ENCODE measurements at regions not wholly inside any gene's neighbourhood (a gene's known extent, or its start where the extent isn't known, plus 50 kb on each side); places are given as distances from the start of the nearest gene placed in this dataset.
A peak's percentile ranks its signal among the peaks of the same experiment; 100 is the strongest.
"Not testable (repeated sequence)": the region's sequence is repeated elsewhere in the genome, so short reads cannot be mapped to it uniquely, and the experiment has no call there.

- no peak for DNase-seq
Measured at GRCh38 chr6:106767271-106767670, 137.9 kb downstream of the QRSL1 start.

GRCh38 chr6:106766201-106766600 lies 136.8 kb downstream of the QRSL1 start:
- no peak for DNase-seq

DNA sequence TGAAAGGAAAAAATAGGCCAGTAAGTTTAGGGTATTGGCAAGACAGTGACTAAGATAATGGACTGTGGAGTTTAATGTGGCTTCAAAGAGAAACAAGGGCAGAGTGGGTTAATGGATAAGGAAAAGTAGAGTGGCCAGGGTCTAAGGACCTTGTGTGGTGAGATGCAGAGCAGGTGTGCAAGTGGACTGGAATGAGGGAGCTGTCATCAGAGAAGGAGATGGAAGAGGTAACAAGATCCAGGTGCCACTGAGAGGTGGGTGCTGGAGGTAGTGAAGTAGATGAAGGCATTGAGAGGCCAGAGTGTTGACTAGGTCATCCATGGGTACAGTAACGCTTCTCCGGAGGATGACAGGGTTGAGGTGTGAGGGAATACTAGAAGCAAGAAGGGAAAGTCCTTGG lies 136.1 kb downstream of the QRSL1 start:
- DNase-seq: no peak

- DNase-seq: no peak
Measured at GRCh38 chr6:106764353-106764980, 135.1 kb downstream of the QRSL1 start.

GRCh38 chr6:106763361-106763760 lies 134.0 kb downstream of the QRSL1 start:
- no peak for DNase-seq

DNA sequence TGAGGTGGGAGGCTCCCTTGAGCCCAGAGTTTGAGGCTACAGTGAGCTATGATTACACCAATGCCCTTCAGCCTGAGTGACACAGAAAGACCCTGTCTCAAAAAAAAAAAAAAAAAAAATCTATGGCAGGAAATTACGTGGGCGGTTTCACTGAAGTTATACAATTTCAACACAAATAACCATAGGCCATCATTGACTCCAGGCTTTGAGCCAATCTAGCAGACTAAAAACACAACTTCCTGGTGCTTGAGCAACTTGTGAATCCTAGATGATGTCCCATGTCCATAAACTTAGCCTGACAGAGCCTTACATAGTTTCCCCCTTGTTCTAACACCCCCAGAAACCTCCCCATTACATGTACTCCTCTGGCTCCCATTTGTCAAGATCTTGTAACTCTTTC lies 131.8 kb downstream of the QRSL1 start:
- DNase-seq: no peak

GRCh38 chr6:106759112-106759511 lies 129.7 kb downstream of the QRSL1 start:
- no peak for DNase-seq

DNA sequence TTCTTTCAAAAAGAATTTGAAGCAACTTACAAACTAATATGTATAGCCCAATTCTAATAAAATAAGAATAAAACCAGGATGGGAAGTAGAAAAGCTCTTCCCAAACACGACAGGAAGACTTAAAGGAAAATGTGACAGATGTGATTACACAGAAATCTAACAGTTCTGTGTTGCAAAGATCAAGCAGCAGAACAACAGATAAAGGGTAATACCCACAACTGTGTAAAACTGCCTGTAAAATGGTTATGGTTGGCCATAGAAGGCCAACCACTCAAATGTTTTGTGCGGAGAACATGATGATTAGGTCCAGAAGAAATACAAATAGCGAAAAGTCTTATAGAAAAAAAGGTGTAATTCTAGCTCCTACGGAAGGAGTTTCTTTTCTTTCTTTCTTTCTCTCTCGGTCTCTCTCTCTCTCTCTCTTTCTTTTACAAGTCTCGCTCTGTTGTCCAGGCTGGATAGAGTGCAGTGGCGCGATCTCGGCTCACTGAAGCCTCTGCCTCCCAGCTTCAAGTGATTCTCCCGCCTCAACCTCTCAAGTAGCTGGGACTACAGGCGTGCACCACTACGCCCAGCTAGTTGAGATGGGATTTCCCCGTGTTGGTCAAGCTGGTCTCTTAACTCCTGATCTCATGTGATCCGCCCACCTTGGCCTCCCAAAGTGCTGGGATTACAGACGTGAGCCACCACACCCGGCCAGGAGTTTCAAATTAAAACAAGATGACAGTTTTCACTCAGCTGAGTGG lies 128.5 kb downstream of the QRSL1 start:
- DNase-seq: no peak

DNA sequence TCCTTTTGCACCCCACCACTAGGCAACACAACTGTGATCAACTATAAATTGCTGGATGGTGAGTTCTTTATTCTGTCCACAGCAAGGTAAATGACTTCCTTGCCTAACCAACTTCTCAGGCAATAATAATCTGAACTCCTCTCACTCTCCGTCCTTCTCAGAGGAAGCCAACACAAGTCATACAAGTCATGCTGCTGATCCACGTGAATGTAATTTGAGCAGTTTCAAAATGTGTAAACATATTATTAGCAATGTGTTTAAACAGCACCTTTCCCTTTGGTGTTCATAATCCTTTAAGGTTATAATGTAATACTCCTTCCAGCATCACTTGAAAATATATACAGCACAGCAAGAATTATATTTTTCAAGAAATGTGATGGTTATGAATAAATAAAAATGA lies 127.9 kb downstream of the QRSL1 start:
- peak; percentile 21 for DNase-seq

- DNase-seq: no peak
Measured at GRCh38 chr6:106754215-106754614, 124.8 kb downstream of the QRSL1 start.

DNA sequence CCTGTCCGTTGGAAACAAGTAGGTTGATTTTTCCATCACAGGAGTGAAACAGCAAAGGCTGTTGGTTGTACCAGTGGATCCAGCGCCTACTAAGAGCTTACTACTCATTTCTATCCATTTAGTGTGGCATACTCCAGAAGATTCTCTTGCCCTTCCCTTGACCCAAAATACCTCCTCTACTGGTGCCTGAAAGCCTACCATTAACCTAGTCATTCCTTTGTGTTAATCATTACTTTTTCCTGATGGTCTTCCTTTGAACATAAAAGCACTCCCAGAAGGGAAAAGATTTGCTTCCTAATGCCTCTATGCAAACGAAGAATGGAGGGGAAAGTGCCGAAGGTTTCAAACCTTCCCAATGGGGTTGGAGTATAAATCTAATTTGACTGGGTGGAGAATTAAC lies 123.3 kb downstream of the QRSL1 start:
- DNase-seq: no peak

GRCh38 chr6:106751501-106752252 lies 122.3 kb downstream of the QRSL1 start:
- DNase-seq: no peak

DNA sequence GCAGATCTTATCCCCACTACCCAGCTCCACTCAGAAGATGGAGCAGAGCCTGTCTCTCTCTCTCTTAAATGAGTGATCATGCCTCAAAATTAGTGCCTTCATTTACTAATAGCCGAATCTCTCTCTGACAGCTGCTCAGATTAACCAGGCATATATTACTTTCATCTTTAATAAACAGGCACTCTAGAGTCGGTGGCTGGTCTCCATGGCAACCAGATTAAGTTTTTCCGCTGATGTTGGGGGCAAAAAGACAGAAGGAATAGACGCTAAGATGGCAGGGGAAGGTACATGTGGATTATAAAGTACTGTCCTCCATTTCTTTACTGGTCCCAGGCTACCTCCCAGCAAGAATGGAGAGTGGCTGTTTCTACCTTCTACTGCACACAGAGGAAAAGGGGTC lies 121.6 kb downstream of the QRSL1 start:
- DNase-seq: no peak

DNA sequence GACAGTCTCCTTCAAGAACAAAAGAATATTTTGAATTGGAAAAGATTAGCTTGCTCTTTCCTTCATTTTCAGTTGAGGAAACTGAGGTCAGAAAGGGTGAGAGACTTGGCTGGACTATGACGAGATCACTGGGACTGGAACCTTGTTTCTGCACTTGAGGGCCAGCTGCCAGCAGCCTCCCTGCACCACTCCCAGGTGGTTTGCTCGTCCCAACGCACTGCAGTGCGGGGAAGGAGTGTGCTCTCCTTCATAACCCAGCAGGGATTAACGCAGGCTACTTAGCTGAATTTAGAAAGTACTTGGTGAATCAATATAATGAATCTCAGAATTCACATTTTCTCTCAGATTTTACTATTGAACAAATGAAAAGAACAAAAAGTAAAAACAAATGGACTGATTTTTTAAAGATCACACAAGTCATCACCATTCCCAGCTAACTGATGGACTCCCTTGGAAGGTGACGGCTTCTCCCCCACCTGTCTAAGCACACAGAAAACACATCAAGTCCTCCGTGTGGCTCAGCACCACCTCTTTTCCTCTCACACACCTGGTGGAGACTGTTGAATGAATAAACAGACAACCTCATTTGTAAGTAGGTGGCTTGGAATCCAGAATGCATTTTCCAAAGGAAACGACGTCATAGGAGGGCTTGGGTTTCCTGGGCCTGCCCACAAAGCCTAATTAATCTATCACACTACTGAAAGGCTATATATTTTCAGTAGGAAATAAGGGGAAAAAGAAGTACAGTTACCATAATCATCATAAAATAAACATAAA lies 121.0 kb downstream of the QRSL1 start:
- DNase-seq: no peak

DNA sequence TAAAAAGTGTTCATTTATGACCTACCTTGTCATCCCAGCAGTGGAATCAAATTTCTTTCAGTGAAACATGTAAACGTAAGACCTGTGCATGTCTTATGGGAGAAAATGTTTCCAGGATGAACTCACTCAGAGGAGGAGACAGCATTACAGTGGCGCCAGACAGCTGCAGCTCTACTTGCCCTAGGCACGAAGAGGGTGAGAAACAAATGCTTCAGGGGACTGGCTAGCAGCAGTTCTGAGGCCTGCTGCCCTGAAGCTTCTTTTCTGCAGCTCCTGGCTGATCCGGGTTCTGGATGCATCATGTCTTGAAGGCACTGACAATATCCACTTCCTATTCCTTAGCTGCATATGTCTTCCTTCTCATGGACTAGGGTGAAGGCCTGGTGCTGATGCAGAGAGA lies 120.2 kb downstream of the QRSL1 start:
- DNase-seq: no peak

- DNase-seq: no peak
Measured at GRCh38 chr6:106748547-106749207, 119.3 kb downstream of the QRSL1 start.

- DNase-seq: no peak
Measured at GRCh38 chr6:106747139-106747538, 117.8 kb downstream of the QRSL1 start.

DNA sequence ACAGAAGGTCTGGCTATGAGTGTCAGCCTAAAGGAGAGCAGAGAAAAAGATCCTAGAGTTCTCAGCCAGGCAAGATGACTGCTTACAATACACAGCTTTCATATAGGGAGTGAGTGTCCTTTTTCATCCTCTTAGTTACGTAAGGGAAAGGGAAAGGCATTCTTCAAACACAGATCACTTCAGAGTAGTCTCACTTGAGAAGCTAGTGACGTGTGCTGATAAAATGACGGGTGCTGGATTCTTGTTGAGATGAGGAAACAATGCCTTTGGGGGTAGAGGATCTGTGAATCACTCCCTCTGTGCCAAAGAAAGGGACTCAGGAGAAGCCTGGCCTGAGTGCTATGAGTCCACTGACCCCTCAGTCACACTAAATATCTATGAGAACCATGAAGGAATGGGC lies 117.3 kb downstream of the QRSL1 start:
- no peak for DNase-seq

- peak; percentile 35 for DNase-seq
Measured at GRCh38 chr6:106745824-106746582, 116.6 kb downstream of the QRSL1 start.

DNA sequence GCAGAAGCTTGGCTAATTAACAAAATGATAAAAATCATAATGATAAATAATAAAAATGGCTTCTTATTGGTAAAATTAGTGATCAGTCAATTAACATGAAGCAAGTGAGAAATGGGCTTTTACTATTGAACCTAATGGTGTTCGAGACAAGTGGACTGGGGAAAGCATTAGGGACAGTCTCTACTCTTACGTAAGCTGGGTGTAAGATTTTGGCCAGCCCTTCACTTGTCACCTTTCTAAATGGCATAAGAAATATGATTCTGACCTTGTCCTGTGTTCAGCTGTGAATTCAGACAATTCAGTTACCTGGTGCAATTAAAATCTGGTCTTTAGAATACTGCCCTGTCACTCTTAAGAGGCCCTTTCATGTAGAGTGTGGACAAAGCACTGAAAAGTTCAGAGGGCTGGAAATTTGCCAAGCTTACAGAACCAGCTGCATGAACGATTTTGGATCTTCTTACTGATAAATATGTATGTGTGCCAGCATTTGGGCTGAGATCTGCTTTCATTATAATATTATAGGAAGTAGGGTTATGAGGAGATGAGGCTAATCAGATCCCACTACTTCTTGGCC lies 115.9 kb downstream of the QRSL1 start:
- no peak for DNase-seq

DNA sequence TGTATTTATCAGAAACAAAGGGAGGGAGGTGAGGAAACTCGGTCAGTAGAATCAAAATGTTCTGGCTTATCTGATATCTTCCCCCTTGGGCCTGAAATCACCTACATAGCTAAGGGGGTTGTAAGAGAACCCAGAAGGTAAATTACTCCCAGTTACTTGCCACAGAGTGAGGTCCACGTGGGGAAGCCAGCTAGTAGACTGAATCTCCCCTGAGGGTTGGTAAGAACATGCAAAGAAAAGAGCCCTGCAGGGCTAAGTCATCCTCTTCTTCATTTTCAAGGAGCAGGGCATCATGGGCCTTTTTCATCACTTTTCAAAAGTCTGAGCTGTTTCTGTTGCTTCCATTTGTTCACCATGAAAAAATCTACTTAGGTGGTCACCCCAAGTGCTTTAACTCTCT lies 115.4 kb downstream of the QRSL1 start:
- DNase-seq: no peak

- DNase-seq: not testable (repeated sequence)
Measured at GRCh38 chr6:106744029-106744428, 114.7 kb downstream of the QRSL1 start.
